H9 (cell line): ENCODE measurements at regions not wholly inside any gene's neighbourhood (a gene's known extent, or its start where the extent isn't known, plus 50 kb on each side); places are given as distances from the start of the nearest gene placed in this dataset.

Source experiments
- DNase-seq: peaks from one replicate; pipeline ENCODE4 v3.0.0-alpha.2; 2017
- H2AFZ ChIP-seq: one replicate; pipeline ENCODE4 v1.6.1; 2013; ENCODE audit warnings: mild to moderate bottlenecking, low read length, control low read depth, moderate library complexity
- H2AK5ac ChIP-seq: 2 replicates; pipeline ENCODE4 v1.6.1; 2013; ENCODE audit warnings: low read length, control low read depth, mixed read lengths; ENCODE audit not compliant: insufficient read length
- H2BK120ac ChIP-seq: one replicate; pipeline ENCODE4 v1.6.1; 2013; ENCODE audit warnings: low read depth, mild to moderate bottlenecking, low read length, control low read depth, inconsistent platforms; ENCODE audit not compliant: poor library complexity, severe bottlenecking
- H2BK12ac ChIP-seq: 2 replicates; pipeline ENCODE4 v1.6.1; 2013; ENCODE audit warnings: low read length, control low read depth, mixed read lengths, low read depth; ENCODE audit not compliant: insufficient read length
- H2BK15ac ChIP-seq: 2 replicates; pipeline ENCODE4 v1.6.1; 2013; ENCODE audit warnings: low read depth, low read length, control low read depth
- H2BK20ac ChIP-seq: one replicate; pipeline ENCODE4 v1.6.1; 2013; ENCODE audit warnings: low read depth, mild to moderate bottlenecking, low read length, control low read depth, inconsistent platforms; ENCODE audit not compliant: poor library complexity, severe bottlenecking
- H2BK5ac ChIP-seq: 2 replicates; pipeline ENCODE4 v1.6.1; 2013; ENCODE audit warnings: low read length, control low read depth, mixed read lengths; ENCODE audit not compliant: insufficient read length
- H3K14ac ChIP-seq: 2 replicates; pipeline ENCODE4 v1.6.1; 2013; ENCODE audit warnings: low read length, control low read depth; ENCODE audit not compliant: insufficient read depth
- H3K18ac ChIP-seq: 2 replicates; pipeline ENCODE4 v1.6.1; 2013; ENCODE audit warnings: low read depth, mild to moderate bottlenecking, mixed read lengths, low read length, control low read depth; ENCODE audit not compliant: insufficient read length
- H3K23ac ChIP-seq: 2 replicates; pipeline ENCODE4 v1.6.1; 2013; ENCODE audit warnings: low read length, control low read depth, mixed read lengths, low read depth; ENCODE audit not compliant: insufficient read length
- H3K23me2 ChIP-seq: 2 replicates; pipeline ENCODE4 v1.6.1; 2013; ENCODE audit warnings: low read depth, mild to moderate bottlenecking, mixed read lengths, low read length, control low read depth; ENCODE audit not compliant: insufficient read length, poor library complexity, severe bottlenecking
- H3K27ac ChIP-seq: 2 replicates; pipeline ENCODE4 v1.5.1; 2013; ENCODE audit warnings: low read length, control low read depth, mixed read lengths, low read depth; ENCODE audit not compliant: insufficient read length
- H3K27me3 ChIP-seq: 2 replicates; pipeline ENCODE4 v1.6.1; 2013; ENCODE audit warnings: low read length, control low read depth, inconsistent platforms; ENCODE audit not compliant: insufficient read depth
- H3K4ac ChIP-seq: 2 replicates; pipeline ENCODE4 v1.6.1; 2013; ENCODE audit warnings: low read depth, mild to moderate bottlenecking, control low read depth, inconsistent platforms, low read length, moderate library complexity
- H3K4me1 ChIP-seq: 2 replicates; pipeline ENCODE4 v1.6.1; 2013; ENCODE audit warnings: low read length, control low read depth, inconsistent platforms; ENCODE audit not compliant: insufficient read depth
- H3K4me2 ChIP-seq: 2 replicates; pipeline ENCODE4 v1.6.1; 2013; ENCODE audit warnings: low read length, control low read depth, mixed read lengths; ENCODE audit not compliant: insufficient read length, insufficient read depth
- H3K56ac ChIP-seq: 2 replicates; pipeline ENCODE4 v1.6.1; 2013; ENCODE audit warnings: low read depth, mild to moderate bottlenecking, mixed read lengths, low read length, control low read depth; ENCODE audit not compliant: insufficient read length
- H3K79me1 ChIP-seq: 2 replicates; pipeline ENCODE4 v1.6.1; 2013; ENCODE audit warnings: low read depth, mild to moderate bottlenecking, moderate library complexity, low read length, control low read depth, inconsistent platforms; ENCODE audit not compliant: insufficient read depth, poor library complexity, severe bottlenecking
- H3K79me2 ChIP-seq: 2 replicates; pipeline ENCODE4 v1.6.1; 2013; ENCODE audit warnings: low read length, control low read depth, inconsistent platforms; ENCODE audit not compliant: insufficient read depth
- H3K9ac ChIP-seq: 2 replicates; pipeline ENCODE4 v1.6.1; 2013; ENCODE audit warnings: low read length, control low read depth, mixed read lengths; ENCODE audit not compliant: insufficient read length; ENCODE audit errors: extremely low read depth
- H3K9me3 ChIP-seq: one replicate; pipeline ENCODE4 v1.6.1; 2013; ENCODE audit warnings: low read depth, low read length, inconsistent platforms; ENCODE audit not compliant: control insufficient read depth
- H3T11ph ChIP-seq: one replicate; pipeline ENCODE4 v1.6.1; 2013; ENCODE audit warnings: mild to moderate bottlenecking, low read length, control low read depth, inconsistent platforms
- H4K20me1 ChIP-seq: one replicate; pipeline ENCODE4 v1.6.1; 2013; ENCODE audit not compliant: control insufficient read depth, insufficient read length, insufficient read depth
- H4K5ac ChIP-seq: 2 replicates; pipeline ENCODE4 v1.6.1; 2013; ENCODE audit warnings: low read depth, mild to moderate bottlenecking, mixed read lengths, low read length, control low read depth; ENCODE audit not compliant: insufficient read length
- H4K8ac ChIP-seq: replicated peaks from 2 replicates; pipeline ENCODE4 v1.6.1; 2013; ENCODE audit warnings: low read length, control low read depth, mixed read lengths, low read depth; ENCODE audit not compliant: insufficient read length
- H4K91ac ChIP-seq: 2 replicates; pipeline ENCODE4 v1.6.1; 2013; ENCODE audit warnings: low read depth, mild to moderate bottlenecking, moderate library complexity, mixed read lengths, low read length, control low read depth; ENCODE audit not compliant: insufficient read length
- H3K27ac Mint-ChIP-seq, 3 experiments: 2 replicates in 2 of 3; 3 replicates in 1 of 3; pipeline ENCODE4 v1.8.0; 2020 to 2021; ENCODE audit warnings: mixed read lengths in 3 of 3, mild to moderate bottlenecking in 1 of 3, moderate library complexity in 1 of 3
- H3K27me3 Mint-ChIP-seq: 2 replicates; pipeline ENCODE4 v1.8.0; 2021; ENCODE audit warnings: low read depth, mild to moderate bottlenecking, moderate library complexity, mixed read lengths
- H3K36me3 Mint-ChIP-seq, 3 experiments: 2 replicates in 2 of 3; 3 replicates in 1 of 3; pipeline ENCODE4 v1.8.0; 2020 to 2021; ENCODE audit warnings: low read depth in 3 of 3, mixed read lengths in 3 of 3; ENCODE audit not compliant: insufficient read depth in 1 of 3
- H3K4me1 Mint-ChIP-seq, 2 experiments: 2 replicates each; pipeline ENCODE4 v1.8.0; 2020; ENCODE audit warnings: mixed read lengths in 2 of 2
- H3K4me3 Mint-ChIP-seq, 2 experiments: 2 replicates in 1 of 2; 3 replicates in 1 of 2; pipeline ENCODE4 v1.8.0; 2020 to 2021; ENCODE audit warnings: mild to moderate bottlenecking in 2 of 2, mixed read lengths in 2 of 2, moderate library complexity in 1 of 2
- H3K9me3 Mint-ChIP-seq, 2 experiments: 2 replicates in 1 of 2; 3 replicates in 1 of 2; pipeline ENCODE4 v1.8.0; 2020; ENCODE audit warnings: mild to moderate bottlenecking in 2 of 2, mixed read lengths in 2 of 2, moderate library complexity in 1 of 2
- CTCF ChIP-seq: fragments of 200-600 bp; sonication (generic); conservative IDR thresholded peaks from 3 replicates; pipeline ENCODE4 v1.8.0; 2021; ENCODE audit warnings: antibody characterized with exemption, mild to moderate bottlenecking
- WGBS: extraction: QIAGEN DNeasy Blood & Tissue Kit; methylation state at CpG from one replicate; pipeline ENCODE4 v1.1.7; 2013; ENCODE audit warnings: missing lambda C conversion rate, low lambda C conversion rate, mixed read lengths; ENCODE audit not compliant: insufficient read length; ENCODE audit errors: extremely low coverage; 5-methylcytosine and 5-hydroxymethylcytosine counted together

- H3K4me1 ChIP-seq = no peaks in the 10 kb centered on the region; the same call in 1 of the 2 replicates
- no peak overlapping the region for H2BK120ac ChIP-seq
- H3K36me3 Mint-ChIP-seq = no peaks in the 10 kb centered on the region
- H3K23me2 ChIP-seq = peaks cover 10% of the 10 kb centered on the region
- no peaks in the 10 kb centered on the region for H3K9me3 Mint-ChIP-seq
- no peak overlapping the region for H3T11ph ChIP-seq
- no peak overlapping the region for H2BK5ac ChIP-seq
- no peak overlapping the region for H3K14ac ChIP-seq
- no peak overlapping the region for H2BK12ac ChIP-seq
- H3K4me2 ChIP-seq = no peak overlapping the region
- no peak overlapping the region for H4K8ac ChIP-seq
- H3K27me3 ChIP-seq = no peaks in the 10 kb centered on the region
- no peak for DNase-seq
- no peak overlapping the region for H3K27ac Mint-ChIP-seq
- no peak overlapping the region for H4K5ac ChIP-seq
- no peak overlapping the region for H3K23ac ChIP-seq
- no peak overlapping the region for H2BK15ac ChIP-seq
- peaks cover 18 to 21% of the 10 kb centered on the region in 2 experiments for H3K4me1 Mint-ChIP-seq
- H3K79me2 ChIP-seq = no peaks in the 10 kb centered on the region
- no peak overlapping the region for H2BK20ac ChIP-seq
- no peaks in the 10 kb centered on the region for H3K79me1 ChIP-seq
- no peak overlapping the region for H3K27ac ChIP-seq
- H4K91ac ChIP-seq = no peak overlapping the region
- no CpG with 5 or more reads among the region's 1 CpG for WGBS
- no peak overlapping the region for H3K4me3 Mint-ChIP-seq
- H3K9me3 ChIP-seq = no peaks in the 10 kb centered on the region
- H3K56ac ChIP-seq = no peak overlapping the region
- H2AK5ac ChIP-seq = no peak overlapping the region
- H3K27me3 Mint-ChIP-seq = peaks cover 43% of the 10 kb centered on the region
- no peak overlapping the region for H2AFZ ChIP-seq
- no peak overlapping the region for H3K4ac ChIP-seq
- H3K18ac ChIP-seq = no peak overlapping the region
- no peak for TF ChIP-seq CTCF
- no peak overlapping the region for H3K9ac ChIP-seq
- H4K20me1 ChIP-seq = no peaks in the 10 kb centered on the region
Measured at GRCh38 chr7:115475206-115475605, 553.3 kb downstream of the MDFIC start.
